ENCODE measurements at regions not wholly inside any gene's neighbourhood (a gene's known extent, or its start where the extent isn't known, plus 50 kb on each side); places are given as distances from the start of the nearest gene placed in this dataset.

DNA sequence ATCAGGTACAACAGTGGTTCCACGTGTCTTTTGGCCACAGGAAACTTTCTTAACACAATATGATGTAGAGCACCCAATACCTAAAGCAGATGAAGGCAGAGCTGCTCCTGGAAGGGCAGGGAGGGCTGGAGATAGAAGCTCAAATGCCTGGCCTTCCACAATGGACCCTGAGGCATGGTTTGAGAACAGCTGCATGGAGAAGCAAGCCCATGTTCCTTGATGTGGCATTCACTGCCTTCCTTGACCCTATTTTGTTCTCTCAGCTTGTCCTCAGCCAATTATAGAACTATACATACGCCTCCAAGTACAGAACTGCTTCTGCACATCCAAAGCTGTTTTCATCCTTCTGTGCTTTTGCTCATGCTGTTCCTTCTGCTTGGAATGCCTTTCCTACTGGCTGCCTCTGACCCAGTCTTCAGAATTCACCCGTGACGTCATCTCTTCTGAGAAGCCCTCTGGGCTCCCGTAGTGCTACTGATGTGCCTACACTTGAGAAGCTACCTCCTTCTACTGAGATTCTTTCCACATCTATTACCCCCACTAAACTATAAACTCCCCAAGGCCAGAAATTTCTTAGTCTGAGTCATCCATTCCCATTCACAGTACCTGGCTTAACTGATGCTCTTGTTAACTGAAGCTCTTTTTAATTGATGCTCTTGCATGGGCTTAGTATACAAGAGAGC lies 69.9 kb downstream of the CHRNA1 start:
- TF ChIP-seq, protein P1, sequence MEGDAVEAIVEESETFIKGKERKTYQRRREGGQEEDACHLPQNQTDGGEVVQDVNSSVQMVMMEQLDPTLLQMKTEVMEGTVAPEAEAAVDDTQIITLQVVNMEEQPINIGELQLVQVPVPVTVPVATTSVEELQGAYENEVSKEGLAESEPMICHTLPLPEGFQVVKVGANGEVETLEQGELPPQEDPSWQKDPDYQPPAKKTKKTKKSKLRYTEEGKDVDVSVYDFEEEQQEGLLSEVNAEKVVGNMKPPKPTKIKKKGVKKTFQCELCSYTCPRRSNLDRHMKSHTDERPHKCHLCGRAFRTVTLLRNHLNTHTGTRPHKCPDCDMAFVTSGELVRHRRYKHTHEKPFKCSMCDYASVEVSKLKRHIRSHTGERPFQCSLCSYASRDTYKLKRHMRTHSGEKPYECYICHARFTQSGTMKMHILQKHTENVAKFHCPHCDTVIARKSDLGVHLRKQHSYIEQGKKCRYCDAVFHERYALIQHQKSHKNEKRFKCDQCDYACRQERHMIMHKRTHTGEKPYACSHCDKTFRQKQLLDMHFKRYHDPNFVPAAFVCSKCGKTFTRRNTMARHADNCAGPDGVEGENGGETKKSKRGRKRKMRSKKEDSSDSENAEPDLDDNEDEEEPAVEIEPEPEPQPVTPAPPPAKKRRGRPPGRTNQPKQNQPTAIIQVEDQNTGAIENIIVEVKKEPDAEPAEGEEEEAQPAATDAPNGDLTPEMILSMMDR (IDR thresholded peaks at IDR 0.05) = no peak
- TF ChIP-seq POLR2A (IDR thresholded peaks at IDR 0.05) (no peak), POLR2AphosphoS5 (IDR thresholded peaks at IDR 0.05) (no peak)
